Vagina (tissue), 2 donors: ENCODE measurements at regions not wholly inside any gene's neighbourhood (a gene's known extent, or its start where the extent isn't known, plus 50 kb on each side); places are given as distances from the start of the nearest gene placed in this dataset.

Source experiments
- POLR2A ChIP-seq, 2 donors: fragments of 450-650 bp; IDR thresholded peaks; one replicate each; pipeline ENCODE4 v1.6.1; 2017; ENCODE audit warnings: antibody characterized with exemption in 2 of 2, mild to moderate bottlenecking in 2 of 2, moderate library complexity in 2 of 2
- TF ChIP-seq, protein P1 (sequence below), 3 experiments: fragments of 450-650 bp in 2 of 3; fragments of 200-600 bp in 1 of 3; sonication (generic) in 1 of 3; IDR thresholded peaks; one replicate each; pipeline ENCODE4 v1.5.1; 2017 to 2019; ENCODE audit warnings: antibody characterized with exemption in 3 of 3, mild to moderate bottlenecking in 2 of 3, moderate library complexity in 2 of 3

DNA sequence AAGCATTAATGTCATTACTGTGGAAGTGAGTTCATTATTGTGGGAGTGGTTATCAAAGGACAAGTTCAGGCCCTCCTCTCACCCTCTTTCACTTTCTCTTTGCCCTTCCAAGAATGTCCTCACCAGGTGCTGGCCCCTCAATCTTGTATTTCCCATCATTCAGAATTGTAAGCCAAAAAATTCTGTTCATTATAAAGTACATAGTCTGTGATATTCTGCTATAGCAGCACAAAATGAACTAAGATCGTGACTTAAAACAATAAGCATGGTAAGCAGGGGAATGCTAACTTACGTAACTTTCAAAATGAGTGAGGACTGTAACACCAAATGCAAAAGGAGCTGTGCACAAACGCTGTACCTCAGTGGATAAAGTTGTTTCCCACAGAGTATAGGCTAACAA lies 515.7 kb upstream of the BTBD3 start:
- TF ChIP-seq, protein P1, sequence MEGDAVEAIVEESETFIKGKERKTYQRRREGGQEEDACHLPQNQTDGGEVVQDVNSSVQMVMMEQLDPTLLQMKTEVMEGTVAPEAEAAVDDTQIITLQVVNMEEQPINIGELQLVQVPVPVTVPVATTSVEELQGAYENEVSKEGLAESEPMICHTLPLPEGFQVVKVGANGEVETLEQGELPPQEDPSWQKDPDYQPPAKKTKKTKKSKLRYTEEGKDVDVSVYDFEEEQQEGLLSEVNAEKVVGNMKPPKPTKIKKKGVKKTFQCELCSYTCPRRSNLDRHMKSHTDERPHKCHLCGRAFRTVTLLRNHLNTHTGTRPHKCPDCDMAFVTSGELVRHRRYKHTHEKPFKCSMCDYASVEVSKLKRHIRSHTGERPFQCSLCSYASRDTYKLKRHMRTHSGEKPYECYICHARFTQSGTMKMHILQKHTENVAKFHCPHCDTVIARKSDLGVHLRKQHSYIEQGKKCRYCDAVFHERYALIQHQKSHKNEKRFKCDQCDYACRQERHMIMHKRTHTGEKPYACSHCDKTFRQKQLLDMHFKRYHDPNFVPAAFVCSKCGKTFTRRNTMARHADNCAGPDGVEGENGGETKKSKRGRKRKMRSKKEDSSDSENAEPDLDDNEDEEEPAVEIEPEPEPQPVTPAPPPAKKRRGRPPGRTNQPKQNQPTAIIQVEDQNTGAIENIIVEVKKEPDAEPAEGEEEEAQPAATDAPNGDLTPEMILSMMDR (IDR thresholded peaks at IDR 0.05): no peak
- no peak for TF ChIP-seq POLR2A (IDR thresholded peaks at IDR 0.05)
